Stimulated activated effector memory CD8-positive, alpha-beta T cell treated with anti-CD3 and anti-CD28 coated beads, Interleukin-12 subunit alpha, Interleukin-12 subunit beta, amount 100 ng/mL, for 72 hours (primary cell): ENCODE measurements at regions not wholly inside any gene's neighbourhood (a gene's known extent, or its start where the extent isn't known, plus 50 kb on each side); places are given as distances from the start of the nearest gene placed in this dataset.
"Not testable (repeated sequence)": the region's sequence is repeated elsewhere in the genome, so short reads cannot be mapped to it uniquely, and the experiment has no call there.

ENCODE experiments used
- ATAC-seq: fragments of 150-1000 bp; cut with Tn5 transposase; 2 replicates; pipeline ENCODE4 v1.10.0; 2021
- DNase-seq, 2 donors: peaks; one replicate each; pipeline ENCODE4 v3.0.0; 2021 to 2022; ENCODE audit warnings: low spot score in 2 of 2
- H3K27ac Mint-ChIP-seq: one replicate; pipeline ENCODE4 v1.8.0; 2022; ENCODE audit warnings: mild to moderate bottlenecking, mixed read lengths
- H3K36me3 Mint-ChIP-seq: one replicate; pipeline ENCODE4 v1.8.0; 2022; ENCODE audit warnings: mild to moderate bottlenecking, mixed read lengths
- H3K4me1 Mint-ChIP-seq: one replicate; pipeline ENCODE4 v1.8.0; 2022; ENCODE audit warnings: mixed read lengths
- H3K4me3 Mint-ChIP-seq: one replicate; pipeline ENCODE4 v1.8.0; 2022; ENCODE audit warnings: mild to moderate bottlenecking, mixed read lengths
- H3K9me3 Mint-ChIP-seq: one replicate; pipeline ENCODE4 v1.8.0; 2022; ENCODE audit warnings: mixed read lengths

GRCh38 chr1:168835791-168836190, 106.8 kb upstream of the DPT start:
- ATAC-seq = no peak
- H3K4me1 Mint-ChIP-seq = peaks cover 19% of the 10 kb centered on the region
- H3K4me3 Mint-ChIP-seq = no peak overlapping the region
- DNase-seq = no peak
- H3K9me3 Mint-ChIP-seq = no peaks in the 10 kb centered on the region
- H3K27ac Mint-ChIP-seq = no peak overlapping the region
- H3K36me3 Mint-ChIP-seq = no peaks in the 10 kb centered on the region

DNA sequence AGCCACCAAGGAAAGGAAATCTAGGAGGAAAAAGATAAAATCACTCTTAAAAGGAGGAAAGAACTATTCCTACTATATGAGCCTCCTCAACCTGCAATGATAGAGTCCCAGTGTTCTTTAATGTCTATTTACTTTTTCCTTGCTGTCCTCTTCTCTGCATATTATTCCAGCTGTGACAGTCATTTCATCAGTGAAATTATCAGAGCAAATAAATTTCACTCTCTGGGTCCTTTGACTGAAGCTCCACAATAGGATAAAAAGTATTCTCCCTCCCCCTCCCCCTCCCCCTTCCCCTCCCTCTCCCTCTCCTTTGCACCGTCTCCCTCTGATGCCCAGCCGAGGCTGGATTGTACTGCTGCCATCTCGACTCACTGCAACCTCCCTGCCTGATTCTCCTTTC, 107.5 kb upstream of the DPT start:
- DNase-seq (no peak), ATAC-seq (no peak)
- no peak overlapping the region for H3K4me3 Mint-ChIP-seq
- no peaks in the 10 kb centered on the region for H3K9me3 Mint-ChIP-seq
- H3K36me3 Mint-ChIP-seq = no peaks in the 10 kb centered on the region
- no peak overlapping the region for H3K27ac Mint-ChIP-seq
- H3K4me1 Mint-ChIP-seq = peaks cover 19% of the 10 kb centered on the region

DNA sequence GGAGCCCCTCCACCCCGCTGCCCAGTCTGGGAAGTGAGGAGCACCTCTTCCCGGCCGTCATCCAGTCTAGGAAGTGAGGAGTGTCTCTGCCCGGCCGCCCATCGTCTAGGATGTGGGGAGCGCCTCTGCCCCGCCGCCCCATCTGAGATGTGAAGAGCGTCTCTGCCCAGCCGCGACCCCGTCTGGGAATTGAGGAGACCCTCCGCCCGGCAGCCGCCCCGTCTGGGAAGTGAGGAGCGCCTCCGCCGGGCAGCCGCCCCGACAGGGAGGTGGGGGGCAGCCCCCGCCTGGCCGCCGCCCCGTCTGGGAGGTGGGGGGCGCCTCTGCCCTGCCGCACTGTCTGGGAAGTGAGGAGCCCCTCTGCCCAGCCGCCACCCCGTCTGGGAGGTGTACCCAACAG, 108.2 kb upstream of the DPT start:
- not testable (repeated sequence) for H3K36me3 Mint-ChIP-seq, H3K27ac Mint-ChIP-seq, H3K9me3 Mint-ChIP-seq, DNase-seq, ATAC-seq, H3K4me3 Mint-ChIP-seq
- peaks cover 17% of the 10 kb centered on the region for H3K4me1 Mint-ChIP-seq

DNA sequence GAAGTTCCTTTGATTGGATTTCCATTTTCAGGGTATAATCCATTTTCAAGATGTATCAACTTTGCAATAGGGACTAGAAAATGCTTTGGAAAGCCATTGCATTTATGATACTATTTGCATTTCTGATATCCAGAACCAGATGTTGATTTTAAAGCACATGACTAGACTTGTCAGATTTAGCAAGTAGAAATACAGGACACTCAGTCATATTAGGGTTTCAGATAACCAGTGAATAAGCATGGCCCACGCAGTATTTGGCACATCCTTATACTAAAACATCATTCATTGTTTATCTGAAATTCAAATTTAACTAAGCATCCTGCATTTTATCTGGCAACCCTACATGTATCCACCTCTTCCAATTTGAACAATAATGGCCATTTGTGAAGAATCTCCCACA, 113.3 kb upstream of the DPT start:
- no peak overlapping the region for H3K4me3 Mint-ChIP-seq
- no peaks in the 10 kb centered on the region for H3K9me3 Mint-ChIP-seq
- no peak overlapping the region for H3K27ac Mint-ChIP-seq
- ATAC-seq = no peak
- no peaks in the 10 kb centered on the region for H3K4me1 Mint-ChIP-seq
- no peaks in the 10 kb centered on the region for H3K36me3 Mint-ChIP-seq
- DNase-seq = no peak

GRCh38 chr1:168842916-168843315, 113.9 kb upstream of the DPT start:
- no peaks in the 10 kb centered on the region for H3K36me3 Mint-ChIP-seq
- ATAC-seq (no peak), DNase-seq (no peak)
- no peak overlapping the region for H3K27ac Mint-ChIP-seq
- H3K4me1 Mint-ChIP-seq = no peaks in the 10 kb centered on the region
- no peaks in the 10 kb centered on the region for H3K9me3 Mint-ChIP-seq
- no peak overlapping the region for H3K4me3 Mint-ChIP-seq

GRCh38 chr1:168843401-168843800, 114.4 kb upstream of the DPT start:
- no peak overlapping the region for H3K27ac Mint-ChIP-seq
- no peak overlapping the region for H3K4me3 Mint-ChIP-seq
- ATAC-seq = no peak
- no peaks in the 10 kb centered on the region for H3K9me3 Mint-ChIP-seq
- H3K4me1 Mint-ChIP-seq = no peaks in the 10 kb centered on the region
- no peaks in the 10 kb centered on the region for H3K36me3 Mint-ChIP-seq
- DNase-seq = no peak

DNA sequence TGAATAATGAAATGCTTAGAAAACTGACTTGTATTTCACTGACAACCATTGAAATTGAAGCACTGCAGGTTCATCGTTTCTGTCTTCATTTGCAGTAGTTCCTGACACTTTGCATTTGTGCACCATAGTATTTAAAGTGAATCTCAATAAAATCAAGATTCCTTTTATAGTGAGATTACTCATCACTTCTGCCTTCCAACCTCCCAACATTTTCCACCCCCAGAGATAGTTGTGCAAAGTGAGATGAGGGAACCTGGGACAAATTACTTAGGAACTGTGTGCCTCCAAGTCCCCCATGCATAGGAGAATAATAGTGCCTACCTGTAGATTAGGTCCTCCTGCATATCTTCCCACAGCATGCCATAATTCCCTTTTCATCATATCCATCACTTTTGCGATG, 114.9 kb upstream of the DPT start:
- DNase-seq (no peak), ATAC-seq (no peak)
- no peaks in the 10 kb centered on the region for H3K36me3 Mint-ChIP-seq
- no peak overlapping the region for H3K4me3 Mint-ChIP-seq
- no peak overlapping the region for H3K27ac Mint-ChIP-seq
- no peaks in the 10 kb centered on the region for H3K4me1 Mint-ChIP-seq
- no peaks in the 10 kb centered on the region for H3K9me3 Mint-ChIP-seq

- no peaks in the 10 kb centered on the region for H3K4me1 Mint-ChIP-seq
- H3K9me3 Mint-ChIP-seq = no peaks in the 10 kb centered on the region
- no peak overlapping the region for H3K4me3 Mint-ChIP-seq
- no peak for DNase-seq
- no peaks in the 10 kb centered on the region for H3K36me3 Mint-ChIP-seq
- no peak for ATAC-seq
- no peak overlapping the region for H3K27ac Mint-ChIP-seq
Measured at GRCh38 chr1:168845140-168845539, 116.1 kb upstream of the DPT start.

DNA sequence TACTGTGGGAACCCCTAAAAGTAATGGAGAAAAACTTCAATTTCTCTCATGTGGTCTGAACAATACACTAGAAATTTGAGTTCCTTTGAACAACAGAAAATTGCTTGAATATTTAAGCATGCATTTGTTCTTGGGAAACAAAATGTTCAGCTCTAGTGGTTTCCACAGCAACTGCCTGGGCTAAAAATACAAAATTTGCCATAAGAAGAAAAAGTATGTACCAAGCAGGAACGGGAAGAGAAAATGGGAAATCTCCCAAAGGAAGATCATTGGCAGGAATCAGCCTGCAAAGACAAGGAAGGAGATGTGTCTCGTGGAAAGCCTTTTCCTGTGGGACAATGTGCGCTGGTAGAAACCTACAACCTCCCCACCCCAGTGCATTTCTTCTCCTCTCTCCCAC, 119.0 kb upstream of the DPT start:
- no peak overlapping the region for H3K4me3 Mint-ChIP-seq
- H3K36me3 Mint-ChIP-seq = no peaks in the 10 kb centered on the region
- no peak for DNase-seq
- no peak for ATAC-seq
- no peaks in the 10 kb centered on the region for H3K4me1 Mint-ChIP-seq
- H3K9me3 Mint-ChIP-seq = no peaks in the 10 kb centered on the region
- H3K27ac Mint-ChIP-seq = no peak overlapping the region

DNA sequence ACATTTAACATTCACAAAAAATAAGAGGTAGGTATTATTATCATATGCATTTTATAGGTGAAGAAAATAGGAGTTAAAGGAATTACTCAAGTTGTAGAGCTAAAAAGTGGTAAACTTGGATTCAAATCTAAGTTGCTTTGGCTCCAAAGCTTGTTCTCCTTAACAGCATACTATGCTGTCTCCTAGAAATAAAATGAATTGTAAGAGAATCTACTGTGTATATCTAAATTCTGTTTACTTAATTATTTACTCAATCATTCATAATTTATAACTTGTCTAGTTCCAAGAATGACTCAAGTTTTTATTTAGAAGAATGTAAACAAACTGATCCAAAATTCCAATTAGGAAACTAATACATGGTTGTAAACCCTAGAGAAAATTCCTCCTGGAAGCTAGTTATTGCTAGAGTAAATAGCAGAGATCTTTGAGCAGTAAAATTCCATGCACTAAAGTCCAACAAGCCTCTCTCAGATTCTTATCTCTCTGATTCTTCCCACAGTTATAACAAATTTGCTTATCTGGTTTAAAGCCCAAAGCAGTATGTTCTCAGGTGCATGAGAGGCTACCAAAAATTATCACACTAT, 132.5 kb upstream of the DPT start:
- DNase-seq = no peak
- H3K4me1 Mint-ChIP-seq = no peaks in the 10 kb centered on the region

GRCh38 chr1:168863772-168864171, 134.8 kb upstream of the DPT start:
- Mint-ChIP-seq H3K9me3 (peaks cover 8% of the 10 kb centered on the region), H3K27ac (no peak overlapping the region), H3K4me1 (peaks cover 4% of the 10 kb centered on the region), H3K4me3 (no peak overlapping the region), H3K36me3 (no peaks in the 10 kb centered on the region)
- DNase-seq (no peak), ATAC-seq (no peak)

More for the DNA sequence above, 132.5 kb upstream of the DPT start:
- H3K4me3 Mint-ChIP-seq = no peak overlapping the region
- no peaks in the 10 kb centered on the region for H3K36me3 Mint-ChIP-seq
- H3K9me3 Mint-ChIP-seq = peaks cover 8% of the 10 kb centered on the region
- H3K27ac Mint-ChIP-seq = no peak overlapping the region
- ATAC-seq = no peak

- Mint-ChIP-seq H3K9me3 (peaks cover 6% of the 10 kb centered on the region), H3K4me1 (peaks cover 4% of the 10 kb centered on the region), H3K4me3 (no peak overlapping the region), H3K27ac (no peak overlapping the region), H3K36me3 (no peaks in the 10 kb centered on the region)
- DNase-seq (no peak), ATAC-seq (no peak)
Measured at GRCh38 chr1:168864266-168864665, 135.3 kb upstream of the DPT start.

GRCh38 chr1:168865850-168866620, 137.0 kb upstream of the DPT start:
- H3K4me1 Mint-ChIP-seq = peaks cover 4% of the 10 kb centered on the region
- H3K36me3 Mint-ChIP-seq = no peaks in the 10 kb centered on the region
- no peak for DNase-seq
- H3K27ac Mint-ChIP-seq = no peak overlapping the region
- H3K4me3 Mint-ChIP-seq = no peak overlapping the region
- ATAC-seq = peak; percentile 86
- H3K9me3 Mint-ChIP-seq = peaks cover 6% of the 10 kb centered on the region

DNA sequence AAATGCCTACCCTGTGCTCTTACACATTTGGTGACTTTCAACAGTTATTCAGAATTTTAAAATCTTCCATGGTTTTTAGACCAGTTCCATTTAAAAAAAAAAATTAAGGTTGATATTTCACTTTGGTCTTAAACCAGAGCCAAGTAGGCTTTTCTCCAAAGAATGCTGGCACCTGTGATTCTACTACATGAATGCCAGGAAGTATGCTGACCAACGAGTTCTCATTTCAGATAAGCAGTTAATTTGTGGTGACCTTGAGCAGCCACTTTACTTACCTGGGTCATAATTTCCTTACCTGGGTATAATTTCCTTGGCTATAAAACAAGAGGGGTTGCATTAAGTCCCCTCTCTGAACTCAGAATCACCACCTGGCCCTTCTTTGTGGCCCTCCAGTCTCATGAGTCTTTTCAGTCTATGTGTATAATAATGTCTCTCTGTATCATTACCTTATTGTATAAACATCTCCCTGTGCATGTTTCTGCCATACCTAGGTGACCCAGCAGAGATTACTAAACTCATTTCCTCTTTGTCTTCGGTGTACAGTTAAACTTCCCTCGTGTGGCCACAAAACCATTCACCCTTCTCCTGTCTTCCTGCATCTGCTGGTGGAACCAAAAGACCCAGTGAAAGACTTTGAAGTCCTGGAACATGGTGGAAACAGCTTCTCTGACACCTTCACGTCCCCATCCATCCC, 139.1 kb upstream of the DPT start:
- no peak overlapping the region for H3K27ac Mint-ChIP-seq
- ATAC-seq = no peak
- H3K36me3 Mint-ChIP-seq = no peaks in the 10 kb centered on the region

DNA sequence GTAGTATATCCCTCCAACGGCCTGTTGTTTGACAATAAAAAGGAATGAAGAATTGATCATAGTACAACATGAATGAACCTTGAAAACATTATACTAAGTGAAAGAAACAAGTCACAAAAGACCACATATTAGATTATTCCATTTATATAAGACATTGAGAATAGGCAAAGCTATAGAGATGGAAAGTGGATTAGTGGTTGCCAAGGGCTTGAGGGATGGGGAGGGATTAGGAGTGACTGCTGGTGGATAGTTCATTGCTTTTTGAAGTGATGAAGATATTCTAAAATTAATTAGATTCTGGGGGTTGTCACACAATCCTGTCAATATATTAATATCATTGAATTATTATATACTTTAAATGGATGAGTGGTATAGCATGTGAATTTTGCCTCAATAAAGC, 142.5 kb upstream of the DPT start:
- peaks cover 4% of the 10 kb centered on the region for H3K4me1 Mint-ChIP-seq
- H3K9me3 Mint-ChIP-seq = peaks cover 2% of the 10 kb centered on the region

More for the DNA sequence above, 139.1 kb upstream of the DPT start:
- Mint-ChIP-seq H3K9me3 (peaks cover 8% of the 10 kb centered on the region), H3K4me3 (no peak overlapping the region), H3K4me1 (peaks cover 4% of the 10 kb centered on the region)
- no peak for DNase-seq

GRCh38 chr1:168875831-168876230, 146.8 kb upstream of the DPT start:
- no peak overlapping the region for H3K4me3 Mint-ChIP-seq
- no peak overlapping the region for H3K27ac Mint-ChIP-seq
- peaks cover 2% of the 10 kb centered on the region for H3K9me3 Mint-ChIP-seq
- no peaks in the 10 kb centered on the region for H3K4me1 Mint-ChIP-seq
- ATAC-seq (no peak), DNase-seq (no peak)
- no peaks in the 10 kb centered on the region for H3K36me3 Mint-ChIP-seq

More for the DNA sequence above, 142.5 kb upstream of the DPT start:
- ATAC-seq (no peak), DNase-seq (no peak)
- no peak overlapping the region for H3K27ac Mint-ChIP-seq
- H3K4me3 Mint-ChIP-seq = no peak overlapping the region
- H3K36me3 Mint-ChIP-seq = no peaks in the 10 kb centered on the region
